ENCODE measurements at regions not wholly inside any gene's neighbourhood (a gene's known extent, or its start where the extent isn't known, plus 50 kb on each side); places are given as distances from the start of the nearest gene placed in this dataset.

DNA sequence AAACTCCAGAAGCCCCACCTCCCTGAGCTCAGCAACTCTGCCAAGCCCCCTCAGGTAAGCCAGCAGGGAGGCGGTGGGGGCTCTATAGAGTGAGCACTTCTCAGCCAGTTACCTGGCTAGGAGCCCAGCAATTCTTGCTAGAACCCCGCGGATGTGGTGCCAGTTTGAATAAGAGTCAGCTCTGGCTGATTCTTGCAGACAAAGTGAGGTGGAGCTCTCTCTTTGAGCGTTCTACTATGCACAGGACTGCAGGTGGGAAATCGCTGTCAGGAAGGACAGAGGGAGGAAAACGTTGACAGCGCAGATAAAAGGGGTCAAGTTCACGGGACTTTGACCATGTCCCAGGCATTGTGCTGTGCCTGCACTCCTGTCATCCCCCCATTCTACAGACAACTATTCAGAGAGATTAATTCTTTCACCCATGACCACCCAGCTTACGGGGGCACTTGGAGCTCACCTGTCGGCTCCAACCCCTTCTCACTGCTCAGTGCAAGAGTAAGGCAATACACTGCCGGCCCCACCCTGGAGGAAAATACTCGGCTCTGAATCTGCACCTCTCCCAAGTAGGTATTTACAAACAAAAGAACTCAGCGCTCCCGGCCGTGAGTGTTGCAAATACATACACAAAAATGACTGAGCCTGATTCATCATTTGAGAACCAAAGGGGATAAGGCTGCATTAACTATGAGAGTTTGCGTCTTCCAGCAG, 92.9 kb downstream of the ANKRD60 start:
- POLR2A ChIA-PET: no interaction called here
- no peaks in the 10 kb centered on the region for H3K36me3 ChIP-seq (ENCODE audit: control insufficient read depth in 1 of 2, insufficient read depth in 2 of 2, low read length in 2 of 2)
- H3K4me3 ChIP-seq (replicated peaks in 1 of 2; ENCODE audit: low read depth in 1 of 2, low read length in 2 of 2): no peak overlapping the region
- ATAC-seq (no peak), DNase-seq (ENCODE audit: low read depth, low spot score) (no peak)
- no peak overlapping the region for H3K27ac ChIP-seq (ENCODE audit: low read depth, low read length)
- CTCF ChIA-PET: no interaction called here
- no peak overlapping the region for H3K4me2 ChIP-seq (ENCODE audit: low read length)
- peaks cover 90% of the 10 kb centered on the region for H3K27me3 ChIP-seq (ENCODE audit: insufficient read depth, low read length)
- no peaks in the 10 kb centered on the region; the same call in 1 of the 2 replicates for H4K20me1 ChIP-seq (ENCODE audit: insufficient read depth)
- intact Hi-C loops (cut with micrococcal nuclease): no loop called here
- no peaks in the 10 kb centered on the region for H3K9me3 ChIP-seq (ENCODE audit: control insufficient read depth in 1 of 2, insufficient read depth in 1 of 2, low read depth in 1 of 2, low read length in 2 of 2)
- peaks cover 9 to 10% of the 10 kb centered on the region in 2 experiments for H3K4me1 ChIP-seq (ENCODE audit: control insufficient read depth in 1 of 2, insufficient read depth in 2 of 2, low read length in 2 of 2)
- no peaks in the 10 kb centered on the region for H3K79me2 ChIP-seq (ENCODE audit: insufficient read depth, low read length)
- H3K9me2 ChIP-seq (ENCODE audit: insufficient read depth): no peaks in the 10 kb centered on the region
- H2AFZ ChIP-seq (ENCODE audit: low read depth, low read length, poor library complexity, severe bottlenecking): no peak overlapping the region
- H3K9ac ChIP-seq (ENCODE audit: low read length): no peak overlapping the region
- RAD21 ChIA-PET (ENCODE audit: low non-redundant PET in 1 of 2, low total read pairs in 2 of 2, uncharacterized antibody in 2 of 2, unreplicated experiment in 2 of 2): no interaction called here
- no peak for TF ChIP-seq ZBTB33 (IDR thresholded peaks at IDR 0.05; ENCODE audit: extremely low read depth, insufficient replicate concordance, low read length)
- TF ChIP-seq MAX (IDR thresholded peaks at IDR 0.05): no peak
- no peak for TF ChIP-seq POLR2A (IDR thresholded peaks at IDR 0.05; ENCODE audit: borderline replicate concordance, extremely low read depth, insufficient read depth, insufficient read length)
- TF ChIP-seq TCF7L2 (IDR thresholded peaks at IDR 0.05; ENCODE audit: borderline replicate concordance, extremely low read depth, insufficient read depth, insufficient read length): no peak
- TF ChIP-seq EGR1 (IDR thresholded peaks at IDR 0.05; ENCODE audit: low read depth): no peak
- no peak for TF ChIP-seq ZNF274 (IDR thresholded peaks at IDR 0.05; ENCODE audit: low read depth, low read length)
- TF ChIP-seq YY1 (IDR thresholded peaks at IDR 0.05; ENCODE audit: extremely low read depth, insufficient replicate concordance, low read depth, low read length): no peak
- TF ChIP-seq CBX3 (IDR thresholded peaks at IDR 0.05; ENCODE audit: low read depth): no peak
- no peak for TF ChIP-seq SRF (IDR thresholded peaks at IDR 0.05; ENCODE audit: low read depth)
- TF ChIP-seq ELF1 (IDR thresholded peaks at IDR 0.05; ENCODE audit: borderline replicate concordance, low read depth): no peak
- TF ChIP-seq CEBPB (IDR thresholded peaks at IDR 0.05; ENCODE audit: low read depth): no peak
- no peak for TF ChIP-seq SIN3A (IDR thresholded peaks at IDR 0.05; ENCODE audit: low read depth)
- TF ChIP-seq EZH2 (IDR thresholded peaks at IDR 0.05): no peak
- no peak for TF ChIP-seq REST (IDR thresholded peaks at IDR 0.05; ENCODE audit: low read depth)
- TF ChIP-seq EZH2phosphoT487 (IDR thresholded peaks at IDR 0.05; ENCODE audit: borderline replicate concordance): no peak
- no peak for TF ChIP-seq JUND (IDR thresholded peaks at IDR 0.05)
- no TSS peak for BruUV-seq (replicated peaks)

Measured in HCT116 (cell line).